ENCODE measurements at regions not wholly inside any gene's neighbourhood (a gene's known extent, or its start where the extent isn't known, plus 50 kb on each side); places are given as distances from the start of the nearest gene placed in this dataset.

GRCh38 chr2:19752500-19752899 is 149.3 kb downstream of the TTC32 start:
- no peak overlapping the region for H3K4me3 ChIP-seq (ENCODE audit: low read depth, low read length)
- TF ChIP-seq CTCF (IDR thresholded peaks at IDR 0.05; ENCODE audit: borderline replicate concordance, insufficient read depth, low read depth, low read length): no peak

GRCh38 chr2:19751631-19752030 is 150.2 kb downstream of the TTC32 start:
- no peak overlapping the region for H3K4me3 ChIP-seq (ENCODE audit: low read depth, low read length)
- no peak for TF ChIP-seq CTCF (IDR thresholded peaks at IDR 0.05; ENCODE audit: borderline replicate concordance, insufficient read depth, low read depth, low read length)

GRCh38 chr2:19750136-19750535 is 151.6 kb downstream of the TTC32 start:
- no peak overlapping the region for H3K4me3 ChIP-seq (ENCODE audit: low read depth, low read length)
- no peak for TF ChIP-seq CTCF (IDR thresholded peaks at IDR 0.05; ENCODE audit: borderline replicate concordance, insufficient read depth, low read depth, low read length)

- no peak overlapping the region for H3K4me3 ChIP-seq (ENCODE audit: low read depth, low read length)
- no peak for TF ChIP-seq CTCF (IDR thresholded peaks at IDR 0.05; ENCODE audit: borderline replicate concordance, insufficient read depth, low read depth, low read length)
These were observed 152.3 kb downstream of the TTC32 start for GRCh38 chr2:19749507-19749836.

GRCh38 chr2:19748711-19749506 is 152.9 kb downstream of the TTC32 start:
- TF ChIP-seq CTCF (IDR thresholded peaks at IDR 0.05; ENCODE audit: borderline replicate concordance, insufficient read depth, low read depth, low read length): no peak
- no peak overlapping the region for H3K4me3 ChIP-seq (ENCODE audit: low read depth, low read length)

GRCh38 chr2:19748073-19748375 is 153.8 kb downstream of the TTC32 start:
- no peak for TF ChIP-seq CTCF (IDR thresholded peaks at IDR 0.05; ENCODE audit: borderline replicate concordance, insufficient read depth, low read depth, low read length)
- H3K4me3 ChIP-seq (ENCODE audit: low read depth, low read length): no peak overlapping the region

GRCh38 chr2:19747310-19748072 is 154.3 kb downstream of the TTC32 start:
- H3K4me3 ChIP-seq (ENCODE audit: low read depth, low read length): no peak overlapping the region
- no peak for TF ChIP-seq CTCF (IDR thresholded peaks at IDR 0.05; ENCODE audit: borderline replicate concordance, insufficient read depth, low read depth, low read length)
